GM18511 (cell line): ENCODE measurements at regions not wholly inside any gene's neighbourhood (a gene's known extent, or its start where the extent isn't known, plus 50 kb on each side); places are given as distances from the start of the nearest gene placed in this dataset.

Experiments
- ATAC-seq: cut with Tn5 transposase; IDR thresholded peaks from one replicate; pipeline ENCODE4 v1.9.1; 2021; ENCODE audit warnings: mild to moderate bottlenecking, moderate library complexity; ENCODE audit not compliant: unreplicated experiment

- ATAC-seq: no peak
Measured at GRCh38 chr10:28853195-28853594, 175.9 kb downstream of the BAMBI start.

- ATAC-seq: no peak
Measured at GRCh38 chr10:28857164-28857563, 179.8 kb downstream of the BAMBI start.

- ATAC-seq: no peak
Measured at GRCh38 chr10:28858646-28859045, 181.3 kb downstream of the BAMBI start.

- no peak for ATAC-seq
Measured at GRCh38 chr10:28859791-28860190, 182.5 kb downstream of the BAMBI start.

- ATAC-seq: no peak
Measured at GRCh38 chr10:28862219-28862618, 184.9 kb downstream of the BAMBI start.

- ATAC-seq: no peak
Measured at GRCh38 chr10:28869606-28870201, 192.4 kb downstream of the BAMBI start.

GRCh38 chr10:28871665-28872064 lies 194.3 kb downstream of the BAMBI start:
- ATAC-seq: no peak

- no peak for ATAC-seq
Measured at GRCh38 chr10:28872587-28873165, 195.4 kb downstream of the BAMBI start.

- ATAC-seq: no peak
Measured at GRCh38 chr10:28873540-28873939, 196.2 kb downstream of the BAMBI start.

GRCh38 chr10:28874210-28874609 lies 196.9 kb downstream of the BAMBI start:
- ATAC-seq: no peak

- ATAC-seq: no peak
Measured at GRCh38 chr10:28875549-28876081, 198.3 kb downstream of the BAMBI start.

GRCh38 chr10:28878236-28878970 lies 201.1 kb downstream of the BAMBI start:
- no peak for ATAC-seq

- no peak for ATAC-seq
Measured at GRCh38 chr10:28879246-28879645, 201.9 kb downstream of the BAMBI start.

- no peak for ATAC-seq
Measured at GRCh38 chr10:28879875-28880682, 202.8 kb downstream of the BAMBI start.

GRCh38 chr10:28880683-28880950 lies 203.3 kb downstream of the BAMBI start:
- no peak for ATAC-seq

- no peak for ATAC-seq
Measured at GRCh38 chr10:28881171-28881882, 204.0 kb downstream of the BAMBI start.

GRCh38 chr10:28883741-28884423 lies 206.6 kb downstream of the BAMBI start:
- no peak for ATAC-seq

GRCh38 chr10:28890121-28890950 lies 213.0 kb downstream of the BAMBI start:
- ATAC-seq: no peak

GRCh38 chr10:28891058-28891713 lies 213.9 kb downstream of the BAMBI start:
- ATAC-seq: no peak
